Omental fat pad (tissue), 3 donors: ENCODE measurements at regions not wholly inside any gene's neighbourhood (a gene's known extent, or its start where the extent isn't known, plus 50 kb on each side); places are given as distances from the start of the nearest gene placed in this dataset.
"Not testable (repeated sequence)": the region's sequence is repeated elsewhere in the genome, so short reads cannot be mapped to it uniquely, and the experiment has no call there.

Experiments
- ATAC-seq: fragments of 150-250 bp; one replicate; pipeline ENCODE4 v1.9.1; 2016; ENCODE audit warnings: mild to moderate bottlenecking, moderate library complexity; ENCODE audit not compliant: low FRiP score
- DNase-seq: peaks from one replicate; pipeline ENCODE4 v3.0.0-alpha.2; 2019; ENCODE audit warnings: low spot score
- TF ChIP-seq, protein P1 (sequence below), 3 donors: fragments of 450-650 bp; IDR thresholded peaks; one replicate each; pipeline ENCODE4 v1.5.1; 2016 to 2017; ENCODE audit warnings: antibody characterized with exemption in 3 of 3, mild to moderate bottlenecking in 3 of 3, moderate library complexity in 2 of 3

DNA sequence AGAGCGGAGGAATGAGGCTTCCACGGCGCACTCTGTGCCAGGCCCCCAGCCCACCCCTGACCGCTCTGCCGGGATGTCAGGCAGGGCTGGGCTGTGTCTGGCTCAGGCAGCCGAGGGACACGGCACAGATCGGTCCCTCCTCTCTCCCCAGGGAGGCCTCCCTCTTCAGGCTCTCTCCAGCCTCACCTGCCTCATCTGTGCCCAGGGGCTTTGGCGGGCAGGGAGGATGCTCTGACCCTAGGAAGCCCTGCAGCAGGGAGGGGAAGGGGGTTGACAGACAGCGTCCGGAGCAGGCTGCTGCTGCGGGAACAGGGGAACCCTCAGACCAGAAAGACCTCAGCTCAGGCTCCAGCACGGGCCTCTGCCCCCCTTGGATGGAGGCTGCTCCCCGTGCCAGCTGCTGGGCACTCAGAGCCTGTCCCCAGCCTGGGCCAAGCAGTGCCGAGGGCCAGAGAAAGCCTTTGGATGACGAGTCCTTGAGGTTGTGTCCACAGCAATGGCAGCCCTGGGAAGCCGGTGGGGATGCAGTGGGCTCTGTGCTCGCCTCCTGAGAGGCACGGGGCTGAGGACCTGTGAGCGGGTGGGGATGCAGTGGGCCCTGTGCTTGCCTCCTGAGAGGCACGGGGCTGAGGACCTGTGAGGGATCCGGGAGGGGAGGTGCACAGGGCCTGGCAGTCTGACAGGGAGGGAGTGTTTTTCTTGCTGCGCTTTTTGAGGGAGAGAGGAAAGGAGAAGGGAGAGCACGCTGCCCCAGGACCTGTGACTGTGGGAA lies 66.9 kb downstream of the FOXL3 start:
- ATAC-seq (no peak), DNase-seq (no peak)
- TF ChIP-seq, protein P1, sequence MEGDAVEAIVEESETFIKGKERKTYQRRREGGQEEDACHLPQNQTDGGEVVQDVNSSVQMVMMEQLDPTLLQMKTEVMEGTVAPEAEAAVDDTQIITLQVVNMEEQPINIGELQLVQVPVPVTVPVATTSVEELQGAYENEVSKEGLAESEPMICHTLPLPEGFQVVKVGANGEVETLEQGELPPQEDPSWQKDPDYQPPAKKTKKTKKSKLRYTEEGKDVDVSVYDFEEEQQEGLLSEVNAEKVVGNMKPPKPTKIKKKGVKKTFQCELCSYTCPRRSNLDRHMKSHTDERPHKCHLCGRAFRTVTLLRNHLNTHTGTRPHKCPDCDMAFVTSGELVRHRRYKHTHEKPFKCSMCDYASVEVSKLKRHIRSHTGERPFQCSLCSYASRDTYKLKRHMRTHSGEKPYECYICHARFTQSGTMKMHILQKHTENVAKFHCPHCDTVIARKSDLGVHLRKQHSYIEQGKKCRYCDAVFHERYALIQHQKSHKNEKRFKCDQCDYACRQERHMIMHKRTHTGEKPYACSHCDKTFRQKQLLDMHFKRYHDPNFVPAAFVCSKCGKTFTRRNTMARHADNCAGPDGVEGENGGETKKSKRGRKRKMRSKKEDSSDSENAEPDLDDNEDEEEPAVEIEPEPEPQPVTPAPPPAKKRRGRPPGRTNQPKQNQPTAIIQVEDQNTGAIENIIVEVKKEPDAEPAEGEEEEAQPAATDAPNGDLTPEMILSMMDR (IDR thresholded peaks at IDR 0.05), result no peak

DNA sequence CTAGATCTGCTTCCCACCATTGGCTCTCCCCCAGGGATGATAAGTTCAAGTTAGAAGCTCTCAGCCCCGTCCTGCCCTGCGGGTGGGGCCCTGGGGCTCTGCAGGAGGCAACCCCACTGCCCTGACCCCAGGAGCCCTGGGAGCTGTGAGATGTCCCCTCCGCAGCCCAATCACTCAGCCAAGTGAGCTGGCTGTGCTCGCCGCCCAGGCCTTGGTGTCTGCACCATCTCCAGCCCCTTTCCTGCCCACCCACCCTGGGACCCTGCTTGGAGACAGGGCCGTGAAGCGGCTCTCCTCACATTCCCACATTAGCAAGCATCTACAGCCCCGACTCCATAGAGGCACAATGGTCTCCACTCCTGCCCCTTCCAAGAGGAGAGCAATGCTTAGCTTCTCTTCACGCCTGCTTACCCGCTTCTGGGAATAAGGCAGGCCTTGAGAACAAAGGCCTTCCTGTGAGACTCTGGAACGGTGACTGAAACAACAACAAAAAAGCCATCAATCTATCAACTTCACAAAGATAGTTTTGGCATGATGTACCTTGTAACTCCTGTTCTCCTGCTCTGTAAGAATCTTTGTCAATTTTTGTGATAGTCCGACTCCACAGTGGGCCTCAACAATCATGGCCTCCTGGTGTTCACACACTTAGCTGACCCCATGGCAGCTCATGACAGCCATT lies 67.7 kb downstream of the FOXL3 start:
- TF ChIP-seq, protein P1 (IDR thresholded peaks at IDR 0.05), result no peak
- no peak for DNase-seq
- no peak for ATAC-seq

DNA sequence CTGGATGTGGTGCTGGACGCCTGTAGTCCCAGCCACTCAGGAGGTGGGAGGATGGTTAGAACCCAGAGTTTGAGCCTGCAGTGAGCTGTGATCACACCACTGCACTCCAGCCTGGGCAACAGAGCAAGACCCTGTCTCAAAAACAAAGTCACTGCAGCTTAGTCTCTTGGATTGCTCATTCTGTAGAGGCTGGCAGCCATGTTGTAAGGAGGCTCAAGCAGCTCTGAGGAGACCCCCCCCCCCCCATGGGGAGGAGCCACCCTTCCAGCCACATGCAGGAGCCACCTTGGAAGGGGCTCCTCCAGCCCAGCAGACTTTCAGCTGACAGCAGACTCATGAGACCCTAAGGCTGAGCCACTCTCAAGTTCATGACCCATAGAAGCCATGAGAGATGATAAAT lies 68.4 kb downstream of the FOXL3 start:
- ATAC-seq (no peak), DNase-seq (no peak)
- TF ChIP-seq, protein P1 (IDR thresholded peaks at IDR 0.05), result no peak

DNA sequence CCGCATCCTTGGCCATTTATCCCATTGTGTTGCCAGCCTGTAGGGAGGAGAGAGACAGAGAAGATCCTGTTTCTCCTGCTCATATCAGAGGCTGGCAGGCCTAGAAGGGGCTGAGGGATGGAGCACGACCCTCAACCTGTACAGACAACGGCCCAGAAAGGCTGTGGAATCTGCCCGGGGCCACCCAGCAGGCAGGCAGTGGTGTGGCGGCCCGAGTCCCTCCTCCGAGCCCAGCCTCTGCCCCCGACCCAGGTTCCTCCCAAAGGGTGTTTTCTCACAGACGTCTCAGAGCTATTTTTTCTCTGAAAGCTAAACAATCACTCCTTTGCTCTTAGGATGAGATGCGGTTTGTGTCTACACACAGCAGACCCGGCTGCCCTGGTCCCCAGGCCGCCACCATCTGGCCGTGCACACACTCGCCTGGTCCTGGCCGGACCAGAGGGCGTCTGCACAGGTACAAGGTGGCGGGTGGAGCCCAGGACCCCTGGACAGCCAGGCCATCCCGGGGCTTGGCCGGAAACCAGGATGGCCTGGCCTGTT lies 69.3 kb downstream of the FOXL3 start:
- TF ChIP-seq, protein P1 (IDR thresholded peaks at IDR 0.05), result no peak
- ATAC-seq, result no peak
- DNase-seq, result no peak

DNA sequence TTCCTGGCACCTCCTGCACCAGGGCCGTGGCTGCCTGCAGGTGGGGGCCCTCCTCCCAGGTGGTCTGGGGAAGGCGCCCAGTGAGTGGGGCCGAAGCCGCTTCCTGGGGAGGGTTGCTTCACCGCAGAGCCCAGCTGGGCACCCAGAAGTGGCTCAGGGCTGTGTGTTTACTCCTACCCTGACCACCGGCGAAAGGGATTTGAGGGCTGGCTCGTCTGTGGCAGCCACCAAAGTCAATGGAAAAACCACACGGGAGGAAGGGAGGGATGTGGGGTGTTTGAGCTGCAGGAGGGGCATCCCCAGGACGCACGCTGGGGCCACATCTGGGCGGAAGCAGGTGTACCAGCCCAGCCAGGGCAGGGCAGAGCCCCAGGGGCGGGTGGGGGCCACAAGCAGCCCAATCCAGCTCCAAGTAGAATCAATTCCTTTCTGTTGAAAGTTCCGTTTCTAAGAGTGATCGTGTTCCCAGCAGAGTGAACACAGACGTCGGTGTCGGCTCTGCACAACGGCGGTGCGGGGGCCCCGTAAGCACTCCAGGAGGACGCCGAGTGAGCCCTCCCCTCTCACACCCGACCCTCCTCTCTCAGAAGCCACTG lies 69.9 kb downstream of the FOXL3 start:
- ATAC-seq (no peak), DNase-seq (no peak)
- TF ChIP-seq, protein P1 (IDR thresholded peaks at IDR 0.05), result no peak

DNA sequence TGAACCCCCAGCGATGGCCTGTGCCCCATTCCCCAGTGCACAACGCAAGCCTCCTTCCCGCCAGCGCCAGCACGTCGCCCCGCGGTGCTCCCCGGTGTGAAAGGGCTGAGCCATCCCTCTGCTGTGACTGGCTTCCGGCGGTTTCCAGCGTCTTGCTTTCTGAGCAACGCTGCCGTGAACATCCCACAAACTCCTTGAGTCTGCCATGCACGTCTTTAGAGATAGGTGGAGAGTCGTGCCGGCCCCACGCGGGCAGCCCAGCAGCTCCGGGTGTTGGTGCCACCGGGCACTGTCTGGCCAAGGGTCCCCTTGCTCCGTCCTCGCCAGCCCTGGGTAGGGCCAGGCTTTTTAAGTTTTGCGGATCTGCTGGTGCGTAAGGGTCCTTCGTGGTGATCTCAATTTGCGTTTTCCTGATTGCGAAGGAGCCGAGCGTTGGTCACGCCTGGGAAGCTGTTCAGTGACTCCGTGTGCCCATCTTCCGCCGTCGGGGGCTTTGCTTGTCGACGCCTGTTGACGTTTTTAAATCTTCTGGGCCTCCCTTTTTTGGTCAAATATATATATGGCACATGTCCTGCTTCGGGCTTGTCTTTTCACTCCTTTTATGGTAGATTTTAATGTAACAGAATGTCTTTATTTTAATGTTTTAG lies 70.6 kb downstream of the FOXL3 start:
- TF ChIP-seq, protein P1 (IDR thresholded peaks at IDR 0.05), result no peak
- no peak for ATAC-seq
- DNase-seq, result no peak

DNA sequence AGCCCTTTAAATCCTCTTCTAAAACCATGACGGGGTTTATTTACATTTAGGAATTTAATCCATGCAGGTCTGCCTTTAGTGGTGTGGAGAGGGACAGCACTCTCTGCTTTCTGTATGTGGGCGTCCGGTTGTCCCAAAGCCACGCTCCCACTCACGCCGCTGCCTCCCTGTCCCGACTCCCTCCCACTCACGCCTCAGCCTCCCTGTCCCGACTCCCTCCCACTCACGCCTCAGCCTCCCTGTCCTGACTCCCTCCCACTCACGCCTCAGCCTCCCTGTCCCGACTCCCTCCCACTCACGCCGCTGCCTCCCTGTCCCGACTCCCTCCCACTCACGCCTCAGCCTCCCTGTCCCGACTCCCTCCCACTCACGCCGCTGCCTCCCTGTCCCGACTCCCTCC lies 71.2 kb downstream of the FOXL3 start:
- not testable (repeated sequence) for ATAC-seq, DNase-seq
